Inflammatory macrophage (primary cell): ENCODE measurements at regions not wholly inside any gene's neighbourhood (a gene's known extent, or its start where the extent isn't known, plus 50 kb on each side); places are given as distances from the start of the nearest gene placed in this dataset.
"Not testable (repeated sequence)": the region's sequence is repeated elsewhere in the genome, so short reads cannot be mapped to it uniquely, and the experiment has no call there.

ENCODE experiments used
- DNase-seq, 2 donors: peaks; one replicate each; pipeline ENCODE4 v3.0.0-alpha.2; 2020 to 2022

DNA sequence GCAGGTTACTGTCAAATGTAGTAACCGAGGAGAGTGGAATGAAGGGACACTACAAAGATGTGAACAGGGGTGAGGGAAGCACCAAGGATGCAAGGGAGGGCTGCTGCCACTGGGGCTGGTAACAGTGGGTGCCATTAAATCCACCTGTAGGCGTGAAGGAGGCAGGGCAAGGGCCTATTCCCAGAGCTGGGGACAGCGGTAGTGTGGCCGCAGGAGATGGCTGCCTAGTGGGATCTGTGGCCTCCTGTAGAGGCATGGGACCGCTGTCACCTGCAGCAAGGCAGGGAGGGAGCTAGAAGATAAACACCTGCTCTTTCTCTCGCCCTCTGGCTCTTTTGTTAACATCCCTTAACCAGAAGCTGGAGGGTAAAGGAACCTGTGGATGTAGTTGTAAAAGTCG lies 80.5 kb upstream of the CNIH3 start:
- DNase-seq, result no peak

DNA sequence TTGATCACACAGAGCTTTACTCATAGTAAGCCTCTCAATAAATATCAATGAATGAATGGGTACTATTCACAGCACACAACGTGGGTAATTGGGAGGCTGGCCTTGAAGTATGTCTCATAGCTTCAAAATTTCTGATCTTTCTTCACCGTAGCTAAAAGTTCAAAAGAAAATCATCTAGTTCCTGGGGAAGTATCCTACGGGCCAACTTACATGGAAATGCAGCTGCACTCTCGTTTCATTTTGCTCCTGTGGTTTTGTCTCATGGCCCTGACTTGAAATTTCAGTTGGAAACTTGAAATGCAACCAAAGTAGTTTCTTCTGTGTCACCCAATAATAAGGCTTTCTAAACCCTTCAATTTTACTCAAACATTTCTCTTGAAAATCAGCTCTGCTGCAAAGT lies 76.1 kb upstream of the CNIH3 start:
- peak; percentile 71 to 78 for DNase-seq

DNA sequence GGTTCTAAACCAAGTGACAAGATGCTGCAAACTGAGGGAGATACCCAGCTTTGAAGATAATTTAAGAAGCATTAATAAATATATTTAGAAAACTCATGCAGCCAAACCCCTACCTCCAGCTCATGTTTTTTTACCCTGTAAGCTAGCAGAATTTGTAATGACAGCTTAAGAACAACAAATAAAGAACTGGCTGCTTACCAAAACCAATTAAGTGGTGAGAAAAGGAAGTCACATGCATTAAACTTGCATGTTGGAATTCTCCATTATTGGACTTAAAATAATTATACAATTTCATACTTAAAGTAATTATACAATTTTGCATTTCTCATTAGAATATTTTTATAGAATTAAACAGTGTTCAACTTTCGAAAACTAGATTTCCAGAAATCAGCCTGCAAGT lies 75.6 kb upstream of the CNIH3 start:
- DNase-seq, result no peak

DNA sequence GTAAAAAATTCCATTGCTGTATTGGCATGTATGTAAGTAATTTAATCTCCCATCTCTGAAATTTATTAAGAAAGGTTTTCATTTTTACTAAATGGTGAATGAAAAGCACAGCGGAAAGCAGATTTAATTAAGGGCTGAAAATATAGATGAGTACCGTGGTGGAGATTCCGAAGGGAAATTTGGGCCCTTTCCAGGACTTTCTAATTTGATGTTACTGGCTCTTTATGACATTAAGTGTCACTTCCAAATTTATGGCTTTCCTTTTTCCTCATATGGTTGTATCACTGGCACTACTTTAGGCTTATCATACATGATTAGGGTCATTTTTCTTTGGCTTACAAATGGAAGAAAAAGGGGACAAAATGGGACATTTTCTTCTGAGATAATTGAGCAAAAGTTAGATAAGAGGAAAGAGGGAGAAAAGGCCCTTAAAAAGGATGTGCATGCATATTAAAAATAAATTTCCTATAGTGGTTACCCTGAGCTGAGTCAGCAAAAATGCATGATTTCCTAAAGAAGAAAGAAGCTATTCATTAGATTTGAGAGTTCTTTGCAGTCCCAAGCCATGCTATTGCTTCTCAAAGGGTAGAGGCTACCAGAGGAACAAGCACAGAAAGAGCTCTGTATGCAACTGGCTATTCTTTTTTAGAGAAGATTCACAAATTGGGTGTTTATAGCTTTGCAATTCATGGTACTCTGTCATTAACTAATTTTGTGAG lies 74.9 kb upstream of the CNIH3 start:
- no peak for DNase-seq

DNA sequence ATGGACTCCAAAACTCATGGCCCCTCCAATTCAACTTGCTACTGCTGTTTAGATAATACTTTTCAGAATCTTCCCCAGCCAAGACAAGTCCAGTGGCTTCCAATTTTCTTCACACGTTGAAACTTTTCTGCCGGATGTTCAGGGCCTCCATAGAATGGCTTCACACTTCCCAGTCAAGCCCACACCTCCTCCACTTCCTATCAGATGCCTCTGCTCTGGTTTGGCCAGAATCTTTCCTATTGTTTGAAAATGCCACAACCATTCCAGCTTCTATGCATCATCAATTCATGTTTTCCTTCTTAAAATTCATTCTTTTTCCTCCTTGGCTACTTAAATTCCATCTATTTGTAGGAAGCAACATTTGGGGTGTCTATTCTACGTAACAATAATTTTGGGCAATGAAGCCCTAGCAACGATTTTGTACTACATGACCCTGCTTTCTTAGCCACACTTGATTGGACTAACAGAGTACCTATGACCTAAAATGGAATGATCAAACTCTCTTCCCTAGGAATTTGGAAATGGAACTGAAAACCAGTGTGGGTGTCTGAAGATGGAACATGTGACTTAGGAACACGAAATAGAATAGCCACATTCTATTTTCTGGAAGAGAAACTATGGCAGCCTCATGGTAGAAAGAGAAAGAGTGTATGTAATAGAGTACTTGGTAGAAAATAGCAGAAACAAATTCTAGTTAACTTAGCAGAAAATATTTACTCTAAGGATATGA lies 74.1 kb upstream of the CNIH3 start:
- DNase-seq, result peak; percentile 20 to 57

DNA sequence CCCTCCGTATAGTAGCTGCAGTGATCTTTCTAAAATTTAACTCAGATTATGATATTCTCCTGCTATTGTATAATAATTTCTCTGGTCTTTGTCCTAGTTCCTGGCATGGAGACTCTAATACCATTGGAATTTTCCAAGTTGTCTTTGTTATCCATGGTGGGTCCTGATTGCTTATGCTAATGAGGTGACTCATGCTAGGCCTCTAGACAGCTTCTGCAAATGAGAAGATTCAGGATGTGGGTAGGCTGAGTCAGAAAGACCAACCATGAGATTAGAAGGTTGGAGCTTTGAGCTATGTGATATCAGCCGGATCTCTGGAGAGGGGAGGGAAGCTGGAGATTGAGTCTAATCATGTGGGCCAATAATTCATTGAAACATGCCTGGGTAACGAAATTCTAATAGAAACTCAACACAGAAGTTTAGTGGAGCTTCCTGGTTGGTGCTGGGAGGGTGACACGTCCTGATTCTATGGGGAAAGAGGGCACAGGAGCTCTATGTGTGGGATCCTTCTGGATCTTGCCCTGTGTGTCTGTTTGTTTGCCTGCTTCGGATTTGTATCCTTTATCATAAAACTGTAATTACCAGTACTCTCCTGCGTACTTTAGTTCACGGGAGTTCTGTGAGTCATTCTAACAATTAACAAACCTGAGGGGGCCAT lies 73.2 kb upstream of the CNIH3 start:
- peak; percentile 94 to 95 for DNase-seq

DNA sequence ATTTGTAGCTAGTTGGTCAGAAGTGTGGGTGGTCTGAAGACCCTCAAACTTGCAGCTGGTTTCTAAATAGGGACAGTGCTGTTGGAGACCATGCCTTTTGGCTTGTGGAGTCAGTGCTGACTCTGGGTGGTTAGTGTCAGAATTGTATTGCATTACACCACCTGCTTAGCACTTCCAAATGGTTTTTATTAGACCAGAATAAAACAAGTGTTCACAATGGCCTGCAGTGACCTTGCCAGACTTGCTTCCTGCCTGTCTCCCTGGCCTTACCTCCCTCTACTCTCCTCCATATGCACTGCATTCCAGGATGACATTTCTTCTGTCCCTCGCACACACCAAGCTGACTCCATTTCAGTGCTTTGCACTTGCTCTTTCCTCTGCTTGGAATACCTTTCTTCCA lies 72.7 kb upstream of the CNIH3 start:
- no peak for DNase-seq

DNA sequence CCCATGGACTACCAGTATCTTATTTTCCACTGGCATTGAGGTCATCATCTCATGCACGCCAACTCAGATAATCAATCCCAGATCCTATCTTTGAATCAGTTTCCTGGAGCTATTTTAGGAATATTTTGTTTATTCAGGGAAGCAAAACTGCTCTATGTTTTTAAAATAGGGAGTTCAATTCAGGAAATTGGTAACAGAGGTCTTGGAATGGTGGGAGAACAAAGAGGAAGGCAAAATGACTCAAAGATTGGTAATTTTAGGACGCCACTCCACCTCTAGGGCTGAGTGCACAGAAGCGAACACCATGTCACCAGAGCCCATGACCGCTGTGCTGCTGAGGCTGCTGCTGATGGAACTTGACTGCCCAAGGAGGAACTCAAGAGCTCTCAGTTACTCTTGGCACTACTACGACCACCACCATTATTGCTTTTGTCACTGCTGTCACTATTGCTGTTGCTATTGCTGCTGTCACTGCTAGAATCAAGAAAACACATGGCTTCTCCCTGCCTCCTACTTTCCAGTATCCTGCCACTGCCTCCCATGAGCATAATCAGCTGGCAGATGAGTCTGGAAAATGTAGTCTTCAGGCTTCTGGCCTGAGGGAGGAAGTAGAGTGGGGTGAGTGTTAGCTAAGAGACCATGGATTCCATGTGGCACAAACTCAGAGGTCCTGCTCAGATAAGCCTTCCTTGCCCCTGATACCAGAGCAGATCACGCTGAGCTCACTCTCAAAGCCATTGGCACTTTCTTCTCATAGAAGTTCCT lies 71.6 kb upstream of the CNIH3 start:
- DNase-seq, result peak; percentile 45 to 73

DNA sequence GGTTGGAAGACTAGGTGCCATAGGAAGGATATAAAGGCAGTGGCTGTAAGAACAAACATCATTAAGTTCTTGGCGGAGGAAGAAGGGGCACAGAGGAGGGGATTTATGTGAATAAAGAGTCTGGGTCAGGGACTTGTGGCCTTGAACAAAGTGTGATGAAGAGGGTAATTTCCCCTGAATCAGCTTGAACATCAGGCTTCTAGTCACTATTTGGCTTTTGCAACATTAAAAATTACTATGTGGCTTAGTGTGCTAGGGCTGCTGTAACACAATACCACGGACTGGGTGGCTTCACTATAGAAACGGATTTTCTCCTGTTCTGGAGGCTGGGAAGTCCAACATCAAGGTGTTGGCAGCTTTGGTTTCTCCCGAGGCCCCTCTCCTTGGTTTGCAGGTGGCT lies 70.5 kb upstream of the CNIH3 start:
- no peak for DNase-seq

DNA sequence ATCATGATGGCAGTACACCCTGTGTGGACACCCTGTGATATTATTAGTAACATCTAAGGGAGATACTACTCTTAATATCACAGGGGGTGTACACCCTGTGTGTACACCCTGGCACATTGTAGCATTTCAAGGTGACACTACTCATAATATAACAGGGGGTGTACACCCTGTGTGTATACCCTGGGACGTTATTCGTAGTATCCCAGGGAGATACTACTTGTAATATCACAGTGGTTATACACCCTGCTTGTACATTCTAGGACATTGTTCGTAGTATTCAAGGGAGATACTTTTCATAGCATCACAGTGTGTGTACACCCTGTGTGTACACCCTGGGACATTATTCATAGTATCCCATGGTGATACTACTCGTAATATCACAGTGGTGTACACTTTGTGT lies 67.4 kb upstream of the CNIH3 start:
- DNase-seq, result no peak

DNA sequence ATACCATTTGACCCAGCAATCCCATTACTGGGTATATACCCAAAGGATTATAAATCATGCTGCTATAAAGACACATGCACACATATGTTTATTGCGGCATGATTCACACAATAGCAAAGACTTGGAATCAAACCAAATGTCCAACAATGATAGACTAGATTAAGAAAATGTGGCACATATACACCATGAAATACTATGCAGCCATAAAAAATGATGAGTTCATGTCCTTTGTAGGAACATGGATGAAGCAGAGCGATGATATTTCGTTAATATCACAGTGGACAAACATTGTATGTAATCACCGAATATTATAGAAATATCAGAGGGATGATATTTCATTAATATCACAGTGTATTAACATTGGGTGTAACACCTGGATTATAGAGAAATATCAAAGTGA lies 64.9 kb upstream of the CNIH3 start:
- not testable (repeated sequence) for DNase-seq

DNA sequence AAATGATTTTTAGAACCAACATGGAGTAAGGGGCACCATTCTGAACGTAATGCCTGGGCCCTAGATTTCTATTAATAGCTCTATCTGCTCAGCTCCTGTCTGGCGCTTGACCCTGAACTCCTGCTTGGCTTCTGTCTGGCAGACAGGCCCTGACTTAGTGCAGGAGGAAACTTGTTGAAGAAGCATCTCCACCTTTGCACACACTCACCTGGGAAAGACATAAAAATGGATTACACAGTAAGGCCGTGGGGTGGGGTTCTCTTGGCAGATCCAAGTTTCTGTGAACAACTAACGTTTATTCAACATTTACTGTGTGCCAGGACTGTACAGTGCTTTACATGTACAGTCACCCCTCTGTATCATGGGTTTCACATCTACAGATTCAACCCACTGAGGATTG lies 62.1 kb upstream of the CNIH3 start:
- DNase-seq, result no peak

DNA sequence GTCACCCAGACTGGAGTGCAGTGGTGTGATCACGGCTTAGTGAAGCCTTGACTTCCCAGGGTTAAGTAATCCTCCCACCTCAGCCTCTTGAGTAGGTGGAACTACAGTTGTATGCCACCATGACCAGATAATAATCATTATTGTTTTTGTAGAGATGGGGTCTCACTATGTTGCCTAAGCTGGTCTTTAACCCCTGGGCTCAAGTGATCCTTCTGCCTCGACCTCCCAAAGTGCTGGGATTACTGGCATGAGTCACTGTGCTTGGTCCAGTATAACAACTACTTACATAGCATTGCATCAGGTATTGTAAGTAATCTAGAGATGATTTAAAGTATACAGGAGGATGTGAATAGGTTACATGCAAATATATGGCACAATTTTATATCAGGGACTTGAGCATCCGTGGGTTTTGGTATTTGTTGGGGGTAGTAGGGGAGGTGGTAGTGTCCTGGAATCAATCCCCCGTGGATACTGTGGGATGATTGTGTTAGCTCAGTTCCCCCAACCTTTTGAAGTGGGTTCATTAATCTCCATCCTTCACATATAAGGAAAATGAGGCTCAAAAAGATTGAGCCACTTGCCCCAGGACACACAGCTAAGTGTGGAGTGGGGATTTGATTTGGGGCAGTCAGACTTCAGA lies 61.4 kb upstream of the CNIH3 start:
- peak in 1 of 2 donors; percentile 59 for DNase-seq

DNA sequence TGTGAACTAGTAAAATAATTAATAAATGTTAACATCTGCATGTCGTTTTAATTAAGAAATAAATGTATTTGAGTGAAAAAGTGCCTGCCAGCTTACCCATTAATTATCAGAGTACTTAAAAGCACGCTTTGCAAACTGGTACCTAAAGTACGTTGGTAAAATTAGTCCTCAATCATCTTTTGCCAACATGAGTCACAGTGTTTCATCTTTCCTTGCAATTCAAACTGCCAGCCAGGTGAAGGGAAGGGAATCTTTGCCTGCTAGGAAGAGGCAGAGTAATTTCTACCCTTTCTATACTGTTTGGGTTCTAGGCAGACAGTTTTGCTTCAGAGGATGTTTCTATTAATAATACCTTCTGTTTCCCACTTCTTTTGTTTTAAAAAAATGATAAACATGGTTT lies 57.2 kb upstream of the CNIH3 start:
- no peak for DNase-seq

DNA sequence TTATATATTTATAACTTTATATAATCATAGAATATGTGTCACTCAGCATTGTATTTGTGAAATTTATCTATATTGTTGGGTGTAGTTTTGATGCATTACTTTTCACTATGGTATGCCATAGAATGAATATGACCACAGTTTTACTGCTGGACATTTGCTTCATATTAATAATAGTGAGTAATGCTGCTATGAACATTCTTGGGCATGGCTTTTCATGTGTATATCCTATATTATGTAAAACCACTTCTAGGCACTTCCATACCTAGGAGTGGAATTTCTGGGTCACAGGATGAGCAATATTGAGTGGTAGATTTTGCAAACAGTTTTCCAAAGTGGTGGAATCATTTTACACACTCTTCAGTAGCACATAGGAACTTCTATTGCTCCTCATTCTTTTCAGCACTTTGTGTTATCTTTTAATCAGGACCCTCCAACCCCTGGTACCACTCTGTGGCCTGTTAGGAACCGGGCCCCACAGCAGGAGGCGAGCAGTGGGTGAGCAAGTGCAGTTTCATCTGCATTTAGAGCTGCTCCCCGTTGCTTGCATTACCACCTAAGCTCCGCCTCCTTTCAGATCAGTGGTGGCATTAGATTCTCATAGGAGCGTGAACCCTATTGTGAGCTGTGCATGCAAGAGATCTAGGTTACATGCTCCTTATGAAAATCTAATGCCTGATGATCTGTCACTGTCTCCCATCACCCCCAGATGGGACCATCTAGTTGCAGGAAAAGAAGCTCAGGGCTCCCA lies 56.0 kb upstream of the CNIH3 start:
- DNase-seq, result no peak

DNA sequence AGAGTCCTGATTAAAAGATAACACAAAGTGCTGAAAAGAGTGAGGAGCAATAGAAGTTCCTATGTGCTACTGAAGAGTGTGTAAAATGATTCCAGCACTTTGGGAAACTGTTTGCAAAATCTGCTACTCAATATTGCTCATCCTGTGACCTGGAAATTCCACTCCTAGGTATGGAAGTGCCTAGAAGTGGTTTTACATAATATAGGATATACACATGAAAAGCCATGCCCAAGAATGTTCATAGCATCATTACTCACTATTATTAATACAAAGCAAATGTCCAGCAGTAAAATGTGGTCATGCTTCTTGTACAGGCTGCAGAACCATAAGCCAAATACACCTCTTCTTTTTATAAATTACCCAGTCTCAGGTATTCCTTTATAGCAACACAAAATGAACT lies 53.2 kb upstream of the CNIH3 start:
- DNase-seq, result not testable (repeated sequence)

DNA sequence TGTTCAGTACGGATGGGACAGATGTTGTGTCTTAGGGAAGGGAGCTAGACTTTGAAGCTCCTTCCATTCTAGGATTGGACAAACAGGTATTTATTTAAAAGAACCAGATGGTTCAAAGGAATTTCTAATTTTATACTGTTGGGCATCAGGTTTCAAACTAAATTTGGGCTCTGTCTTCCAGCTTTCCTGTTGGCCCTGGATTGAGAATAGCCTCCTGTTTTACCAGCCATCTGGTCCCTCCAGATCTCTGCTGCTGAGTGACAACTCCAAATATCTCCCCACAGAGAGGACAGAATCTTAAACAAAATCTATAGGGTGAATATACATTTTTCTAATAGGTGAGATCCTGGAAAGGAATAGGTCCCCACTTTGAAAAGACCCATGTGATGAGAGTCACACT lies 52.5 kb upstream of the CNIH3 start:
- DNase-seq, result no peak

DNA sequence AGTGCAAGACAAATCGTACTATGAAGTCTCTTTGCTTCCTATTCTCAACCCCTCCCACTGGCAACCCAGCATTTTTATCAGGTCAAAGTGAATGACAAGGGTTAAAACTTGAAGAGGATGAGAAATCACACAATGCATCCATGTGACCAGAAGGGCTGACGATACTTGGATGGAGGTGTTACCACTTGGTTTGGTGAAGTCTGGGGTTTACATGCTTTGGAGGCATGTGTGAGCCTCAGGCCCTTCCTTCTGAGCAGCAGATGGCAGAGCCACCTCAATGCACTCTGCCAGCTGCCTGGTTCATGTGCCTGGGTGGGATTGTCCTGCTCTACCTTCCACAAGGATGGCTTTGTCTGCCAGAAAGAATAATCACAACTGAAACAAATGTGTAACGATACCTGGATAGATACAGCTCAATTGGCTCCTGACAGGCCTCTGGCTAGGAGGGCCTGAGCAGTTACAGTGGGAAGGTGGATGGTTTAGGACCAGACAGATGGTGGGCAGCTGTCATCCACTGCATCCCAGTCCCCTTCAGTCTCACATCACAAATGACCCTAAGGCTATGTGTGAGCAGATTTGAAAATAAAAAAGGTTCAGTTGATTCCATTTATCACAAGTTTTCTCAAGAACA lies 51.5 kb upstream of the CNIH3 start:
- peak; percentile 28 to 38 for DNase-seq

DNA sequence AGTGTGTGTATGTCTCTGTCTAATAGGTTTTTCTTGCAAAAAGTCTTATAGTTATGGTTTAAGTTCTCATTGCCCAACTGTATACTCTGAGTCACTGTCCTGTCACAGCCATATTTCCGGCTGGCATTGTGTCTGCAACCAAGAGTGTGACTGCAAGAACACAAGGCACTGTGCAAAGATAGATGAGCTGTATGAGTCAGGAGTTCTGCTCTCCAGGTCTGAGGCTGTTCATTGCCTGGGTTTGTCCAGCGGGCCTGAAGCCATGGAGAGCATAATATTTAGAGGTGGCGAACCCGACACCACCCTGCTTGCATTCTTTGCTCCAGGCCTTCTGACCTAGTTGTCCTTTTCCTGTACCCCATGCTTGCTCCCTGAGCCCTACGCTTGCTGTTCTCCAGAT lies 50.9 kb upstream of the CNIH3 start:
- peak; percentile 95 to 96 for DNase-seq

DNA sequence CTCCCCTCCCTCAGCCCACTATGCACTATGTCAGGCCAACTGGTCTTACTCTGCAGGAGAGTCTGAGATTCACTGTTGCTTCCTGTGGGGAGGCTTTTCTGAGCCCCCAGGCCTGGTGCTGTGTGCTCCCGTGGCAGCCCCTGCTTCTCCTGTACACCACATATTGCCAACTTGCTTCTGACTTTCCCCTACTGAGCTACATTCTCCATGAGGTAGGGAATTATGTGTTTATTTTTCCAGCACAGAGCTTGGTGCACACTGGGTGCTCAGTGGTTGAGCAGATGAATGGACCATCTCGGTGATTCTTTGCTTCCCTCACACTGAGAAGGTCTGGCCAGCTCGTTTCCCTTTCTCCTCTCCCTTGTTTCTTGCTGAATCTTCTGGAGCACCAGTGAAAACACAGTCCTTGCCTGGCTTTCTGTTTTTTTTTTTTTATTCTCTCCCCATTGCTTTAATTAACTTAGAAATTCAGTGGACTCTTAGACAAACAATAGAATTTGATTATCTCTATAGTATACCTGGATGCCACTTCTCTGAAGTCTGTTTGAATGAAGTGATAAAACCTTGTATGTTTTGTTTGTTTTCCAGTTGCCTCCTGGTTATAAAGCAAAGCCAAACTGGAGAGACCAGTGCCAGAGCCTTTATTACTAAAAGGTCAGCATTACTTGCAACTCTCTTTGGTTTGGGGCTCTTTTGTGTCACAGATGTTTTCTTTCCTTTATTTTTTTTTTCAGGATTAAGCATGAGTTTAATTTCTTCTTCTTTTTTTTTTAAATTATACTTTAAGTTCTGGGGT lies 50.3 kb upstream of the CNIH3 start:
- DNase-seq, result no peak
